ENCODE measurements at regions not wholly inside any gene's neighbourhood (a gene's known extent, or its start where the extent isn't known, plus 50 kb on each side); places are given as distances from the start of the nearest gene placed in this dataset.

- DNase-seq: no peak
Measured at GRCh38 chr3:29070959-29071634, 209.8 kb upstream of the RBMS3 start.

- DNase-seq: no peak
Measured at GRCh38 chr3:29072611-29073010, 208.3 kb upstream of the RBMS3 start.

GRCh38 chr3:29077356-29077755, 203.5 kb upstream of the RBMS3 start:
- DNase-seq: no peak

- DNase-seq: no peak
Measured at GRCh38 chr3:29079358-29079757, 201.5 kb upstream of the RBMS3 start.

- DNase-seq: no peak
Measured at GRCh38 chr3:29080967-29081366, 199.9 kb upstream of the RBMS3 start.

GRCh38 chr3:29083081-29083480, 197.8 kb upstream of the RBMS3 start:
- no peak for DNase-seq

- no peak for DNase-seq
Measured at GRCh38 chr3:29083676-29084075, 197.2 kb upstream of the RBMS3 start.

- DNase-seq: no peak
Measured at GRCh38 chr3:29088579-29088978, 192.3 kb upstream of the RBMS3 start.

- DNase-seq: no peak
Measured at GRCh38 chr3:29090912-29091597, 189.8 kb upstream of the RBMS3 start.

GRCh38 chr3:29091599-29092189, 189.2 kb upstream of the RBMS3 start:
- DNase-seq: no peak

GRCh38 chr3:29092348-29092747, 188.5 kb upstream of the RBMS3 start:
- DNase-seq: no peak

GRCh38 chr3:29099296-29099695, 181.6 kb upstream of the RBMS3 start:
- DNase-seq: no peak

GRCh38 chr3:29099775-29100174, 181.1 kb upstream of the RBMS3 start:
- no peak for DNase-seq

GRCh38 chr3:29100292-29100691, 180.6 kb upstream of the RBMS3 start:
- no peak for DNase-seq

GRCh38 chr3:29128001-29128400, 152.9 kb upstream of the RBMS3 start:
- no peak for DNase-seq

GRCh38 chr3:29137601-29138000, 143.3 kb upstream of the RBMS3 start:
- DNase-seq: no peak

GRCh38 chr3:29138171-29138570, 142.7 kb upstream of the RBMS3 start:
- DNase-seq: no peak

- DNase-seq: no peak
Measured at GRCh38 chr3:29140666-29141065, 140.2 kb upstream of the RBMS3 start.

- DNase-seq: no peak
Measured at GRCh38 chr3:29141197-29141917, 139.5 kb upstream of the RBMS3 start.

GRCh38 chr3:29141918-29142275, 139.0 kb upstream of the RBMS3 start:
- no peak for DNase-seq

GRCh38 chr3:29143151-29143550, 137.7 kb upstream of the RBMS3 start:
- DNase-seq: no peak

- no peak for DNase-seq
Measured at GRCh38 chr3:29144361-29144760, 136.5 kb upstream of the RBMS3 start.

- DNase-seq: peak; percentile 66
Measured at GRCh38 chr3:29144807-29145206, 136.1 kb upstream of the RBMS3 start.

- no peak for DNase-seq
Measured at GRCh38 chr3:29145360-29145759, 135.5 kb upstream of the RBMS3 start.

Data from left hindlimb (tissue), 1 donor.